ENCODE measurements at regions not wholly inside any gene's neighbourhood (a gene's known extent, or its start where the extent isn't known, plus 50 kb on each side); places are given as distances from the start of the nearest gene placed in this dataset.

GRCh38 chr3:104554425-104554824 lies 812.3 kb upstream of the ALCAM start:
- Histone ChIP-seq H3K9ac (ENCODE audit: control insufficient read depth, insufficient read depth, low read length) (no peak overlapping the region), H3K36me3 (ENCODE audit: control insufficient read depth in 2 of 2, insufficient read depth in 2 of 2, low read length in 1 of 2) (no peaks in the 10 kb centered on the region), H3K9me3 (replicated peaks; ENCODE audit: control insufficient read depth, insufficient read depth, low read length) (no peaks in the 10 kb centered on the region), H2AFZ (ENCODE audit: control insufficient read depth, low read depth, low read length) (no peak overlapping the region), H4K20me1 (ENCODE audit: control insufficient read depth, insufficient read depth) (no peaks in the 10 kb centered on the region), H3K27me3 (replicated peaks in 1 of 2; ENCODE audit: control insufficient read depth in 2 of 2, insufficient read depth in 2 of 2, low read length in 1 of 2) (no peaks in the 10 kb centered on the region), H3K79me2 (ENCODE audit: control insufficient read depth, insufficient read depth, low read length) (no peaks in the 10 kb centered on the region), H3K27ac (ENCODE audit: control insufficient read depth, insufficient read depth) (no peak overlapping the region), H3K4me1 (ENCODE audit: control insufficient read depth, insufficient read depth, low read length) (0 out of 2 replicates have a peak, but pooled peaks cover 2% of the 10 kb centered on the region), H3K4me2 (ENCODE audit: control insufficient read depth, insufficient read depth) (no peak overlapping the region), H3K4me3 (no peak overlapping the region)
- BruUV-seq (replicated peaks), result no TSS peak
- SMC1A ChIA-PET (ENCODE audit: uncharacterized antibody, unreplicated experiment), result interaction anchor here (0.7 to 1.0 kb wide), 2 partner anchors 18 to 34 kb away, joined by 3 to 4 read pairs; no protein-coding TSS in a partner anchor
- DNase-seq (ENCODE audit: low read depth, low spot score) (no peak), FAIRE-seq (no peak), ATAC-seq (no peak)
- intact Hi-C loops (cut with micrococcal nuclease; ENCODE audit: unreplicated experiment), result no loop called here
- TF ChIP-seq JUND (IDR thresholded peaks at IDR 0.05; ENCODE audit: low read depth, low read length), result no peak
- TF ChIP-seq EGR1 (IDR thresholded peaks at IDR 0.05; ENCODE audit: borderline replicate concordance in 1 of 2, low read depth in 2 of 2, low read length in 2 of 2), result no peak
- no peak for TF ChIP-seq PML (IDR thresholded peaks at IDR 0.05; ENCODE audit: low read length)
- no peak for TF ChIP-seq STAT1 (conservative IDR thresholded peaks at IDR 0.05)
- TF ChIP-seq, protein P1, sequence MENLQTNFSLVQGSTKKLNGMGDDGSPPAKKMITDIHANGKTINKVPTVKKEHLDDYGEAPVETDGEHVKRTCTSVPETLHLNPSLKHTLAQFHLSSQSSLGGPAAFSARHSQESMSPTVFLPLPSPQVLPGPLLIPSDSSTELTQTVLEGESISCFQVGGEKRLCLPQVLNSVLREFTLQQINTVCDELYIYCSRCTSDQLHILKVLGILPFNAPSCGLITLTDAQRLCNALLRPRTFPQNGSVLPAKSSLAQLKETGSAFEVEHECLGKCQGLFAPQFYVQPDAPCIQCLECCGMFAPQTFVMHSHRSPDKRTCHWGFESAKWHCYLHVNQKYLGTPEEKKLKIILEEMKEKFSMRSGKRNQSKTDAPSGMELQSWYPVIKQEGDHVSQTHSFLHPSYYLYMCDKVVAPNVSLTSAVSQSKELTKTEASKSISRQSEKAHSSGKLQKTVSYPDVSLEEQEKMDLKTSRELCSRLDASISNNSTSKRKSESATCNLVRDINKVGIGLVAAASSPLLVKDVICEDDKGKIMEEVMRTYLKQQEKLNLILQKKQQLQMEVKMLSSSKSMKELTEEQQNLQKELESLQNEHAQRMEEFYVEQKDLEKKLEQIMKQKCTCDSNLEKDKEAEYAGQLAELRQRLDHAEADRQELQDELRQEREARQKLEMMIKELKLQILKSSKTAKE (IDR thresholded peaks at IDR 0.05; ENCODE audit: low read depth, poor library complexity, severe bottlenecking), result no peak
- no peak for TF ChIP-seq BHLHE40 (IDR thresholded peaks at IDR 0.05; ENCODE audit: borderline replicate concordance in 1 of 2, low read depth in 2 of 2, low read length in 1 of 2)
- no peak for TF ChIP-seq SREBF1 (IDR thresholded peaks at IDR 0.05; ENCODE audit: low read length)
- TF ChIP-seq DPF2 (IDR thresholded peaks at IDR 0.05), result no peak
- TF ChIP-seq, protein P2, sequence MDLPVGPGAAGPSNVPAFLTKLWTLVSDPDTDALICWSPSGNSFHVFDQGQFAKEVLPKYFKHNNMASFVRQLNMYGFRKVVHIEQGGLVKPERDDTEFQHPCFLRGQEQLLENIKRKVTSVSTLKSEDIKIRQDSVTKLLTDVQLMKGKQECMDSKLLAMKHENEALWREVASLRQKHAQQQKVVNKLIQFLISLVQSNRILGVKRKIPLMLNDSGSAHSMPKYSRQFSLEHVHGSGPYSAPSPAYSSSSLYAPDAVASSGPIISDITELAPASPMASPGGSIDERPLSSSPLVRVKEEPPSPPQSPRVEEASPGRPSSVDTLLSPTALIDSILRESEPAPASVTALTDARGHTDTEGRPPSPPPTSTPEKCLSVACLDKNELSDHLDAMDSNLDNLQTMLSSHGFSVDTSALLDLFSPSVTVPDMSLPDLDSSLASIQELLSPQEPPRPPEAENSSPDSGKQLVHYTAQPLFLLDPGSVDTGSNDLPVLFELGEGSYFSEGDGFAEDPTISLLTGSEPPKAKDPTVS (IDR thresholded peaks at IDR 0.05; ENCODE audit: low read depth, low read length), result no peak
- no peak for TF ChIP-seq BRCA1 (IDR thresholded peaks at IDR 0.05; ENCODE audit: low read depth, low read length)
- TF ChIP-seq YY1 (IDR thresholded peaks at IDR 0.05; ENCODE audit: low read depth, low read length), result no peak
- no peak for TF ChIP-seq RFX5 (IDR thresholded peaks at IDR 0.05; ENCODE audit: low read depth, low read length)
- TF ChIP-seq FOS (IDR thresholded peaks at IDR 0.05; ENCODE audit: borderline replicate concordance, extremely low read depth, insufficient read length), result no peak
- TF ChIP-seq CHD2 (IDR thresholded peaks at IDR 0.05; ENCODE audit: borderline replicate concordance, low read depth, low read length), result no peak
- RAD21 ChIA-PET (ENCODE audit: unreplicated experiment), result no interaction called here
- 46% methylated on average over 4 of the region's 4 CpGs for WGBS (ENCODE audit: insufficient coverage, insufficient replicate concordance, low lambda C conversion rate, missing lambda C conversion rate)
- CTCF ChIA-PET, result interaction anchor here (1.6 to 2.0 kb wide), 2 partner anchors 9 to 11 kb away, joined by 3 to 9 read pairs; no protein-coding TSS in a partner anchor
- in situ Hi-C loops (cut with MboI), result no loop called here
- POLR2A ChIA-PET, result interaction anchor here (0.5 kb wide), 1 partner anchor 1047 kb away, joined by 5 read pairs; no protein-coding TSS in a partner anchor
